Neural cell (in vitro differentiated cells): ENCODE measurements at regions not wholly inside any gene's neighbourhood (a gene's known extent, or its start where the extent isn't known, plus 50 kb on each side); places are given as distances from the start of the nearest gene placed in this dataset.
"Not testable (repeated sequence)": the region's sequence is repeated elsewhere in the genome, so short reads cannot be mapped to it uniquely, and the experiment has no call there.

Experiments
- H2AFZ ChIP-seq: fragments of 200-600, 300-800 bp; sonication (generic), shearing (Covaris generic); 2 replicates; pipeline ENCODE4 v1.6.0; 2014; ENCODE audit warnings: low read depth, mild to moderate bottlenecking, antibody characterized with exemption, low read length, moderate library complexity
- H3F3A ChIP-seq: fragments of 200-600 bp; shearing (Covaris generic); 2 replicates; pipeline ENCODE4 v1.6.1; 2016; ENCODE audit warnings: mild to moderate bottlenecking, moderate library complexity, mixed read lengths, antibody characterized with exemption, low read length; ENCODE audit not compliant: insufficient read depth, poor library complexity, severe bottlenecking
- H3K27ac ChIP-seq: fragments of 200-600, 300-800 bp; sonication (generic), shearing (Covaris generic); 2 replicates; pipeline ENCODE4 v1.5.1; 2014; ENCODE audit warnings: mild to moderate bottlenecking, low read length, moderate library complexity
- H3K27me3 ChIP-seq: fragments of 300-800, 200-600 bp; sonication (generic), shearing (Covaris generic); 2 replicates; pipeline ENCODE4 v1.6.0; 2014; ENCODE audit warnings: mild to moderate bottlenecking, low read depth, low read length, moderate library complexity; ENCODE audit not compliant: insufficient read depth
- H3K36me3 ChIP-seq: fragments of 300-800, 200-600 bp; sonication (generic), shearing (Covaris generic); 2 replicates; pipeline ENCODE4 v1.5.1; 2014; ENCODE audit warnings: mild to moderate bottlenecking, antibody characterized with exemption, low read length, moderate library complexity; ENCODE audit not compliant: insufficient read depth
- H3K4me2 ChIP-seq: fragments of 300-800, 200-600 bp; sonication (generic), shearing (Covaris generic); 2 replicates; pipeline ENCODE4 v1.6.0; 2014; ENCODE audit warnings: mild to moderate bottlenecking, low read length
- H3K4me3 ChIP-seq: fragments of 300-800, 200-600 bp; sonication (generic), shearing (Covaris generic); 2 replicates; pipeline ENCODE4 v1.5.1; 2014; ENCODE audit warnings: mild to moderate bottlenecking, low read length, moderate library complexity
- H3K79me2 ChIP-seq: fragments of 200-600 bp; shearing (Covaris generic); replicated peaks from 2 replicates; pipeline ENCODE4 v1.6.0; 2014; ENCODE audit warnings: mild to moderate bottlenecking, low read length, moderate library complexity; ENCODE audit not compliant: insufficient read depth
- H3K9ac ChIP-seq: fragments of 300-800, 200-600 bp; sonication (generic), shearing (Covaris generic); 2 replicates; pipeline ENCODE4 v1.6.1; 2016; ENCODE audit warnings: mild to moderate bottlenecking, low read length, mixed read lengths
- H3K9me2 ChIP-seq: fragments of 200-600 bp; shearing (Covaris generic); 2 replicates; pipeline ENCODE4 v1.6.1; 2016; ENCODE audit warnings: mild to moderate bottlenecking, low read length, mixed read lengths; ENCODE audit not compliant: insufficient read depth
- H3K9me3 ChIP-seq: fragments of 200-600, 300-800 bp; sonication (generic), shearing (Covaris generic); 2 replicates; pipeline ENCODE4 v1.6.1; 2016; ENCODE audit warnings: mild to moderate bottlenecking, mixed run types, low read length, moderate library complexity, mixed read lengths
- H4K20me1 ChIP-seq: fragments of 200-600 bp; shearing (Covaris generic); 2 replicates; pipeline ENCODE4 v1.6.1; 2016; ENCODE audit warnings: mild to moderate bottlenecking, mixed run types; ENCODE audit not compliant: insufficient read depth
- CTCF ChIP-seq: fragments of 450-650 bp; IDR thresholded peaks from 2 replicates; pipeline ENCODE4 v1.5.1; 2014; ENCODE audit warnings: antibody characterized with exemption, mild to moderate bottlenecking, moderate library complexity; ENCODE audit not compliant: poor library complexity, severe bottlenecking
- EP300 ChIP-seq: fragments of 450-650 bp; conservative IDR thresholded peaks from 2 replicates; pipeline ENCODE4 v1.6.1; 2014; ENCODE audit warnings: antibody characterized with exemption, mild to moderate bottlenecking, moderate library complexity; ENCODE audit not compliant: poor library complexity, severe bottlenecking
- EZH2 ChIP-seq: fragments of 200-600, 300-800 bp; shearing (Covaris generic), sonication (generic); IDR thresholded peaks from 2 replicates; pipeline ENCODE4 v1.6.1; 2014; ENCODE audit warnings: antibody characterized with exemption, low read length, borderline replicate concordance, mild to moderate bottlenecking; ENCODE audit not compliant: insufficient read depth, poor library complexity, severe bottlenecking
- MXI1 ChIP-seq: fragments of 450-650 bp; conservative IDR thresholded peaks from 2 replicates; pipeline ENCODE4 v1.6.1; 2014; ENCODE audit warnings: antibody characterized with exemption, mild to moderate bottlenecking; ENCODE audit not compliant: poor library complexity, severe bottlenecking
- POLR2AphosphoS5 ChIP-seq: IDR thresholded peaks from 2 replicates; pipeline ENCODE4 v1.6.1; 2012
- RAD21 ChIP-seq: fragments of 450-650 bp; conservative IDR thresholded peaks from 2 replicates; pipeline ENCODE4 v1.6.1; 2014; ENCODE audit warnings: antibody characterized with exemption, mild to moderate bottlenecking, moderate library complexity
- SMC3 ChIP-seq: fragments of 450-650 bp; conservative IDR thresholded peaks from 2 replicates; pipeline ENCODE4 v1.6.1; 2014; ENCODE audit warnings: antibody characterized with exemption, mild to moderate bottlenecking, moderate library complexity; ENCODE audit not compliant: poor library complexity
- TAF1 ChIP-seq: IDR thresholded peaks from 2 replicates; pipeline ENCODE4 v1.6.1; 2012; ENCODE audit warnings: low read depth
- TF ChIP-seq, protein P1 (sequence below): IDR thresholded peaks from 2 replicates; pipeline ENCODE4 v1.6.1; 2012; ENCODE audit warnings: borderline replicate concordance

- H4K20me1 ChIP-seq: no peaks in the 10 kb centered on the region
- no peaks in the 10 kb centered on the region for H3K79me2 ChIP-seq
- no peaks in the 10 kb centered on the region for H3K27me3 ChIP-seq
- H3K9ac ChIP-seq: no peak overlapping the region
- H3K4me2 ChIP-seq: no peak overlapping the region
- H3F3A ChIP-seq: no peaks in the 10 kb centered on the region
- H2AFZ ChIP-seq: no peak overlapping the region
- no peaks in the 10 kb centered on the region for H3K9me3 ChIP-seq
- H3K9me2 ChIP-seq: no peaks in the 10 kb centered on the region
- no peak overlapping the region for H3K27ac ChIP-seq
- TF ChIP-seq MXI1: no peak
- TF ChIP-seq, protein P1, sequence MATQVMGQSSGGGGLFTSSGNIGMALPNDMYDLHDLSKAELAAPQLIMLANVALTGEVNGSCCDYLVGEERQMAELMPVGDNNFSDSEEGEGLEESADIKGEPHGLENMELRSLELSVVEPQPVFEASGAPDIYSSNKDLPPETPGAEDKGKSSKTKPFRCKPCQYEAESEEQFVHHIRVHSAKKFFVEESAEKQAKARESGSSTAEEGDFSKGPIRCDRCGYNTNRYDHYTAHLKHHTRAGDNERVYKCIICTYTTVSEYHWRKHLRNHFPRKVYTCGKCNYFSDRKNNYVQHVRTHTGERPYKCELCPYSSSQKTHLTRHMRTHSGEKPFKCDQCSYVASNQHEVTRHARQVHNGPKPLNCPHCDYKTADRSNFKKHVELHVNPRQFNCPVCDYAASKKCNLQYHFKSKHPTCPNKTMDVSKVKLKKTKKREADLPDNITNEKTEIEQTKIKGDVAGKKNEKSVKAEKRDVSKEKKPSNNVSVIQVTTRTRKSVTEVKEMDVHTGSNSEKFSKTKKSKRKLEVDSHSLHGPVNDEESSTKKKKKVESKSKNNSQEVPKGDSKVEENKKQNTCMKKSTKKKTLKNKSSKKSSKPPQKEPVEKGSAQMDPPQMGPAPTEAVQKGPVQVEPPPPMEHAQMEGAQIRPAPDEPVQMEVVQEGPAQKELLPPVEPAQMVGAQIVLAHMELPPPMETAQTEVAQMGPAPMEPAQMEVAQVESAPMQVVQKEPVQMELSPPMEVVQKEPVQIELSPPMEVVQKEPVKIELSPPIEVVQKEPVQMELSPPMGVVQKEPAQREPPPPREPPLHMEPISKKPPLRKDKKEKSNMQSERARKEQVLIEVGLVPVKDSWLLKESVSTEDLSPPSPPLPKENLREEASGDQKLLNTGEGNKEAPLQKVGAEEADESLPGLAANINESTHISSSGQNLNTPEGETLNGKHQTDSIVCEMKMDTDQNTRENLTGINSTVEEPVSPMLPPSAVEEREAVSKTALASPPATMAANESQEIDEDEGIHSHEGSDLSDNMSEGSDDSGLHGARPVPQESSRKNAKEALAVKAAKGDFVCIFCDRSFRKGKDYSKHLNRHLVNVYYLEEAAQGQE: no peak
- no peak for TF ChIP-seq SMC3
- TF ChIP-seq EZH2: no peak
- TF ChIP-seq EP300: no peak
- no peak for TF ChIP-seq TAF1
- TF ChIP-seq POLR2AphosphoS5: no peak
- no peak for TF ChIP-seq RAD21
- TF ChIP-seq CTCF: no peak
- H3K36me3 ChIP-seq: no peaks in the 10 kb centered on the region
- no peak overlapping the region for H3K4me3 ChIP-seq
Measured at GRCh38 chr4:18608908-18609533, 587.5 kb upstream of the LCORL start.

GRCh38 chr4:18602610-18603009, 581.1 kb upstream of the LCORL start:
- not testable (repeated sequence) for H3K27me3 ChIP-seq, H3K79me2 ChIP-seq, H4K20me1 ChIP-seq, H3K9me3 ChIP-seq, H2AFZ ChIP-seq, H3K9me2 ChIP-seq, H3K36me3 ChIP-seq, H3F3A ChIP-seq, H3K27ac ChIP-seq, H3K9ac ChIP-seq, H3K4me3 ChIP-seq, H3K4me2 ChIP-seq
